IMR-90 (cell line): ENCODE measurements at regions not wholly inside any gene's neighbourhood (a gene's known extent, or its start where the extent isn't known, plus 50 kb on each side); places are given as distances from the start of the nearest gene placed in this dataset.

Experiments used
- ATAC-seq: fragments of 200-7000 bp; cut with Tn5 transposase; 2 replicates; pipeline ENCODE4 v1.9.1; 2020; ENCODE audit warnings: low read depth, mild to moderate bottlenecking, moderate library complexity
- BruUV-seq: library from RNA; stranded (reverse); fragments of 400-500 nt; replicated peaks from 2 replicates; lab custom pipeline; 2021; lab: Mats Ljungman, UMichigan
- CTCF ChIA-PET: fragments of 300-600 bp; formaldehyde crosslinking; extraction: SDS; loops from one replicate; lab custom pipeline; 2021; ENCODE audit warnings: antibody characterized with exemption; lab: Yijun Ruan, JAX
- POLR2A ChIA-PET: fragments of 300-600 bp; sonication (Branson Sonifier 250); formaldehyde crosslinking; loops from one replicate; lab custom pipeline; 2022; ENCODE audit warnings: antibody characterized with exemption; ENCODE audit not compliant: unreplicated experiment; lab: Charles Lee
- DNase-seq: peaks from one replicate; pipeline ENCODE4 v3.0.0; 2013
- H2AFZ ChIP-seq: replicated peaks from 2 replicates; pipeline ENCODE3; 2013; ENCODE audit warnings: low read length, mild to moderate bottlenecking; ENCODE audit not compliant: poor library complexity
- H2AK5ac ChIP-seq: 2 replicates; pipeline ENCODE4 v1.6.1; 2013; ENCODE audit warnings: low read depth, low read length, inconsistent platforms
- H2AK9ac ChIP-seq: replicated peaks from 2 replicates; pipeline ENCODE3; 2013; ENCODE audit warnings: mild to moderate bottlenecking, low read depth, low read length, moderate library complexity; ENCODE audit not compliant: poor library complexity
- H2BK120ac ChIP-seq: 2 replicates; pipeline ENCODE4 v1.6.1; 2013; ENCODE audit warnings: low read depth, low read length, inconsistent platforms
- H2BK15ac ChIP-seq: 3 replicates; pipeline ENCODE4 v1.6.1; 2013; ENCODE audit warnings: low read depth, low read length, inconsistent platforms
- H2BK20ac ChIP-seq: 2 replicates; pipeline ENCODE4 v1.6.1; 2013; ENCODE audit warnings: low read depth, mild to moderate bottlenecking, inconsistent platforms, low read length, moderate library complexity
- H2BK5ac ChIP-seq: 2 replicates; pipeline ENCODE4 v1.6.1; 2013; ENCODE audit warnings: mild to moderate bottlenecking, low read depth, low read length, inconsistent platforms; ENCODE audit not compliant: poor library complexity, severe bottlenecking
- H3K14ac ChIP-seq: replicated peaks from 2 replicates; pipeline ENCODE4 v1.6.1; 2013; ENCODE audit warnings: low read depth, low read length, inconsistent platforms
- H3K18ac ChIP-seq: 2 replicates; pipeline ENCODE4 v1.6.1; 2013; ENCODE audit warnings: low read depth, low read length, control low read depth
- H3K23ac ChIP-seq: 2 replicates; pipeline ENCODE4 v1.6.1; 2013; ENCODE audit warnings: low read depth, low read length, inconsistent platforms
- H3K27ac ChIP-seq: 2 replicates; pipeline ENCODE4 v1.5.1; 2013; ENCODE audit warnings: mild to moderate bottlenecking, control low read depth, low read length; ENCODE audit not compliant: insufficient read depth
- H3K27me3 ChIP-seq: 2 replicates; pipeline ENCODE4 v1.6.1; 2013; ENCODE audit warnings: low read length; ENCODE audit not compliant: control insufficient read depth, insufficient read depth
- H3K36me3 ChIP-seq: 2 replicates; pipeline ENCODE4 v1.6.1; 2013; ENCODE audit warnings: low read length, mixed read lengths; ENCODE audit not compliant: control insufficient read depth, insufficient read depth
- H3K4ac ChIP-seq: 2 replicates; pipeline ENCODE4 v1.6.1; 2013; ENCODE audit warnings: low read depth, low read length, inconsistent platforms
- H3K4me1 ChIP-seq: 2 replicates; pipeline ENCODE4 v1.6.1; 2013; ENCODE audit warnings: low read length, mixed read lengths; ENCODE audit not compliant: control insufficient read depth, insufficient read depth
- H3K4me2 ChIP-seq: 2 replicates; pipeline ENCODE4 v1.6.1; 2013; ENCODE audit warnings: low read depth, mild to moderate bottlenecking, control low read depth, low read length, moderate library complexity
- H3K4me3 ChIP-seq: 2 replicates; pipeline ENCODE4 v1.5.1; 2013; ENCODE audit warnings: low read depth, mild to moderate bottlenecking, control low read depth, low read length, moderate library complexity; ENCODE audit not compliant: insufficient read depth
- H3K56ac ChIP-seq: 2 replicates; pipeline ENCODE4 v1.6.1; 2013; ENCODE audit warnings: low read length, inconsistent platforms; ENCODE audit not compliant: insufficient read depth; ENCODE audit errors: extremely low read depth
- H3K79me1 ChIP-seq, 2 experiments: 2 replicates each; pipeline ENCODE4 v1.6.1; 2013; ENCODE audit warnings: low read length in 2 of 2, inconsistent platforms in 1 of 2, low read depth in 1 of 2
- H3K9ac ChIP-seq: 2 replicates; pipeline ENCODE4 v1.6.1; 2013; ENCODE audit warnings: low read depth, low read length, control low read depth
- H3K9me1 ChIP-seq: 2 replicates; pipeline ENCODE4 v1.6.1; 2013; ENCODE audit warnings: low read length, inconsistent platforms; ENCODE audit not compliant: insufficient read depth
- H3K9me3 ChIP-seq: 2 replicates; pipeline ENCODE4 v1.6.1; 2013; ENCODE audit warnings: low read length; ENCODE audit not compliant: control insufficient read depth, insufficient read depth
- H4K20me1 ChIP-seq: 2 replicates; pipeline ENCODE4 v1.6.1; 2013; ENCODE audit warnings: low read length, inconsistent platforms; ENCODE audit not compliant: insufficient read depth
- H4K5ac ChIP-seq: 2 replicates; pipeline ENCODE4 v1.6.1; 2013; ENCODE audit warnings: mild to moderate bottlenecking, low read depth, low read length, control low read depth
- H4K8ac ChIP-seq, 2 experiments: 2 replicates each; pipeline ENCODE4 v1.6.1; 2013; ENCODE audit warnings: low read depth in 2 of 2, low read length in 2 of 2, control low read depth in 1 of 2, inconsistent platforms in 1 of 2
- H4K91ac ChIP-seq: 2 replicates; pipeline ENCODE4 v1.6.1; 2013; ENCODE audit warnings: low read depth, low read length, inconsistent platforms; ENCODE audit not compliant: insufficient read depth
- FOS ChIP-seq: fragments of 150-350 bp; IDR thresholded peaks from 2 replicates; pipeline ENCODE4 v1.6.1; 2016; ENCODE audit warnings: low read depth, low read length
- MAFK ChIP-seq: IDR thresholded peaks from 2 replicates; pipeline ENCODE4 v1.6.1; 2012; ENCODE audit warnings: low read depth, low read length, improper control_type of control experiment
- NFE2L2 ChIP-seq: fragments of 150-350 bp; IDR thresholded peaks from 2 replicates; pipeline ENCODE4 v1.6.1; 2016; ENCODE audit warnings: low read depth, mild to moderate bottlenecking, low read length
- RFX5 ChIP-seq: IDR thresholded peaks from 2 replicates; pipeline ENCODE4 v1.8.0; 2012; ENCODE audit warnings: low read depth, mild to moderate bottlenecking, low read length, moderate library complexity
- dilution Hi-C: fragments of 300-500 bp; cut with HindIII; formaldehyde crosslinking; loops from one replicate; pipeline ENCODE4 v1.14.3; 2018; ENCODE audit warnings: low sequenced_read_pairs; ENCODE audit not compliant: unreplicated experiment
- in situ Hi-C: fragments of 300-500 bp; cut with MboI; formaldehyde crosslinking; loops from 3 replicates; pipeline ENCODE4 v1.14.3; 2019; ENCODE audit warnings: low sequenced_read_pairs, inconsistent platforms, mixed read lengths
- intact Hi-C: fragments of 100-400 bp; cut with micrococcal nuclease; formaldehyde crosslinking; loops from 2 replicates; pipeline ENCODE4 v1.10.0; 2022

GRCh38 chr2:152910970-152911369 is 192.6 kb downstream of the ARL6IP6 start:
- ChIA-PET POLR2A (no interaction called here), CTCF (no interaction called here)
- no peak overlapping the region for H2BK15ac ChIP-seq
- H3K79me1 ChIP-seq: no peaks in the 10 kb centered on the region
- no peaks in the 10 kb centered on the region for H3K9me3 ChIP-seq
- H2BK20ac ChIP-seq: no peak overlapping the region
- H3K27me3 ChIP-seq: no peaks in the 10 kb centered on the region
- no peak overlapping the region for H4K91ac ChIP-seq
- no peak overlapping the region for H4K8ac ChIP-seq
- no peak overlapping the region for H3K56ac ChIP-seq
- no peak overlapping the region for H3K4me2 ChIP-seq
- TF ChIP-seq FOS: no peak
- no peak for TF ChIP-seq NFE2L2
- TF ChIP-seq RFX5: no peak
- TF ChIP-seq MAFK: peak; percentile 72
- intact Hi-C loops (no loop called here), in situ Hi-C loops (no loop called here), dilution Hi-C loops (no loop called here)
- H3K36me3 ChIP-seq: no peaks in the 10 kb centered on the region
- H4K20me1 ChIP-seq: no peaks in the 10 kb centered on the region
- H3K9me1 ChIP-seq: no peaks in the 10 kb centered on the region
- no peak overlapping the region for H3K9ac ChIP-seq
- H3K18ac ChIP-seq: no peak overlapping the region
- no peak overlapping the region for H4K5ac ChIP-seq
- H3K23ac ChIP-seq: no peak overlapping the region
- H3K14ac ChIP-seq: no peak overlapping the region
- no peak overlapping the region for H2AK5ac ChIP-seq
- DNase-seq (no peak), ATAC-seq (no peak)
- BruUV-seq: no TSS peak
- H3K4me1 ChIP-seq: no peaks in the 10 kb centered on the region
- H2AK9ac ChIP-seq: no peak overlapping the region
- H2BK120ac ChIP-seq: no peak overlapping the region
- no peak overlapping the region for H3K4ac ChIP-seq
- no peak overlapping the region for H3K4me3 ChIP-seq
- no peak overlapping the region for H2BK5ac ChIP-seq
- no peak overlapping the region for H3K27ac ChIP-seq
- no peak overlapping the region for H2AFZ ChIP-seq
